GM21786 (cell line): ENCODE measurements at regions not wholly inside any gene's neighbourhood (a gene's known extent, or its start where the extent isn't known, plus 50 kb on each side); places are given as distances from the start of the nearest gene placed in this dataset.

Experiments
- ATAC-seq: cut with Tn5 transposase; IDR thresholded peaks from one replicate; pipeline ENCODE4 v1.9.1; 2021; ENCODE audit not compliant: unreplicated experiment

DNA sequence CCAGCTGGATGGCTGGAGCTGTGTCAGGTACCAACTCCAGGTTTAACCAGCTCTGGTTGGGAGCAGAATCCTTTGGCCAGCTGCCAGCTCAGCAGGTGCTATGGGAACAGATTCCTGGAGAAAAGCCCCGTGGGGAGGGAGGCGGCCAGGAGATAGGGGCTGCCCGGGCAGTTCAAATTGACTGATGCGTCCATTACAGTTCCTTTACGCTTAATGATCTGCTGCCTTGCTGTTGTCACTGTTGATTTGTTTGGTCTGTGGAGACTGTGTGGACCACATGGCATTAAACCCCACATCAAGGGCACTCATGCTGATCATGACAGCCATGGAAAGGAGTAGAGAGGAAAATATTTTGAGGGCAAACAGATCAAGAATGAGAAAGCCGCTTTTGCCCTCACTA, 200.0 kb downstream of the TSN start:
- ATAC-seq: no peak

- no peak for ATAC-seq
Observed at GRCh38 chr2:121955872-121956271, 200.4 kb downstream of the TSN start.

DNA sequence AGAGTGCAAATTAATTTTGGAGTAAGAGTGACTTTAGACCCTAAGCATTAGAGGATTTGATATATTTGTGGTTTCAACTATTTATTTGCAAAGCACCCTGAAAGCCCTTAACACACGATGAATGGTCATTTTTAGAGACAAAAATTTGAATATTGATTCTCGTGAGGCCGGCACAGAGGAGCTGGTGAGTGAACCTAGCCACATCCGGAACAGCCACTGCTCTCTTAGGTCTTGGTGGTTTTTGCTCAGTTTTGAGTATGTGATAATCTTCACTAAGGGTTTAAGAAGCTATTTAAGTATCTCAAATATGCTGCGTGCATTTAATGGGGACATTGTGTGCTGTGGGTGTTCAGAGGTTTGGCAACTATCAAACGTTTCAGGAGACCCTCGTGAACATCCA, 204.8 kb downstream of the TSN start:
- ATAC-seq: peak; percentile 74

GRCh38 chr2:121961761-121962160, 206.3 kb downstream of the TSN start:
- ATAC-seq: no peak

- no peak for ATAC-seq
Observed at GRCh38 chr2:121965661-121966060, 210.2 kb downstream of the TSN start.

DNA sequence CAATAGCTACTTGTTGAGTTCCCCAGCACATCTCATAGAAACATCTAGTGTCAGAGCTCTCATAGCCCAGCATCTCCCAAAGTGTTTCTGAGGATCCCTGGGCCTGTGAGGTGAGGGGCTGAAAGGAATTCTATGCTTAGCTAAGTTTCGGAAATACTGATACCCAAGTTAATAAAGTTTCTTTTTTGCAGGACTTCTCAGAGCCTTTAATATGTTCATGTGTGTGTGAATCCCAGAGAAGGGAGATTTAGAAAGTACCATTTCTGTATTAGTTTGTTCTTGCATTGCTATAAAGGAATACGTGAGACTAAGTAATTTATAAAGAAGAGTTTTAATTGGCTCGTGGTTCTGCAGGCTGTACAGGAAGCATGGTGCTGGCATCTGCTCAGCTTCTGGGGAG, 211.2 kb downstream of the TSN start:
- ATAC-seq: no peak

- ATAC-seq: no peak
Observed at GRCh38 chr2:121969166-121969565, 213.7 kb downstream of the TSN start.

DNA sequence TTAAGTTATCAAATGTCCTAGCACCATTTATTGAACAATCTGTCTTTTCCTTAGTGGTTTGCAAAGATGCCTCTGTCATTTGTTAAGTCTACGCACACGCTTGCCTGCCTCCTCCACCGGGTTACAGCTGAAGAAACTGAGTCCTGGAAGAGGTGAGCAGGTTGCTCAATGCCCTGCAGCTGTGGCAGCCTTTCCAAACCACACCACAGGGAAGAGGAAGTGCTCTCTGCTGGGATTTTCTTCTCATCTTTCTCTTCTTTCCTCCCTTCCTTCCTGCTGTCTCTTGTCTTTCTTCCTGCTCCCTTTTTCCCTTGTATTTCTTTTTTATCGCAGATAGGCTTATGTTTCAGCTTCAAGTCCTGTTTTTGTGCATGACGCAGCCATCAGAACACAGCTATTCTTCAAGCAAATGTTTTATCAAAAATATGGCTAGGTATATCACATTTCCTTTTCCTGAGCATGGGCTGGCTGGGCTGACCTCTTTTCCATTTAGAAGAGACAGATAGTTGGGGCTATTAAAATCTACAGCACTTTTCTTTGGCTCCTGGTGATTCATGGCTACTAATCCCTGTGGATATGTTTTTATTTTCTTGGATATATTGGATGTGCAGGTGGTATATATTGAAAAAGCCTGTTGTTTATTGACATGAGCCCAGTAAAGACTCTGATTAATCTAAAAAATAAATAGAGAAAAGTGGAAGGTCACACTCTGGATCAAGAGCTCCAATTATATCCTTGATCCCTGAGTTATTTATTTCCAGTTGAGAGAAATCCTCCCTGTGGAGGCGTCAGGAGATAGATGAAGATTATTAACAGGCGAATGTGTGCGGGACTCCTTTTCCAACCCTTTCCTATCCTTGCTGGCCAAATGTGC, 214.6 kb downstream of the TSN start:
- ATAC-seq: no peak

DNA sequence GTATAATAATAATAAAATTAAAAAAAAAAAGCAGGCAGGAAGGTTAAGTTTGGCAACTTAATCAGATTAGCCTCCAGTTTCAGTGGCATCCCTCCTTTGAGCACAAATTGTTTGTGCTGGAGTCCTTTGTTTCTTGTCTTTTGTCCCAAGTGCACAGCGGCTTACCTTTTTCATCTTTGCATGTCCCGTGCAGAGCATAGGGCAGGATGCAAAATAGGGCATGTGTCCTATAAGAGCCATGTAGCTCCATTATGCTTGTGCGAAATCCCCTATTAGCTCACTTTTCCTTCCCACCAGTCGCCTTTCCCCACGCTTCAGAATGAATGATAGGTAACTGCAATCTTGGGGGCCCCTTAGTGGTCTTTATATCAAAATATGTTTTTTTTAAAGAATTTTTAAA, 216.8 kb downstream of the TSN start:
- ATAC-seq: no peak

GRCh38 chr2:121974897-121975661, 219.6 kb downstream of the TSN start:
- peak; percentile 98 for ATAC-seq

GRCh38 chr2:121976926-121977325, 221.5 kb downstream of the TSN start:
- no peak for ATAC-seq

DNA sequence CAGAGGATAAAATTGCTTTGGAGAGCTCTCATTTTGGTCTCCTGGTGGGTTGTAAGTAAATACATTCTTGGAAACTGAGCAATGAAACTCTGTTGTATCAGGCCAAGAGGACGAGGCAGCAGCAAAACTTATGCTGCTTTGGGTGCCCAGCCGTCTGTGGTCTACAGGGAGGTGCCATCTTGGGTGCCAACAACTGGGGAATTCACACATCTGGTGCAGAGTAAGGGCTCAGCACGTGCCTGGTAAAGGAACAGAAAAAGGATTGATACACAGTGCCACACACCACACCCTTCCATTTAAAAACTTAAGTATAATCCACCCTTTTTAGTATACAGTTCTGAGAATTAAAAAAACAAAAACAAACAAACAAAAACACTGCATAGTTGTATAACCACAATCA, 221.9 kb downstream of the TSN start:
- ATAC-seq: no peak

- ATAC-seq: no peak
Observed at GRCh38 chr2:121992700-121993099, 237.2 kb downstream of the TSN start.

- ATAC-seq: no peak
Observed at GRCh38 chr2:121993682-121994081, 238.2 kb downstream of the TSN start.

DNA sequence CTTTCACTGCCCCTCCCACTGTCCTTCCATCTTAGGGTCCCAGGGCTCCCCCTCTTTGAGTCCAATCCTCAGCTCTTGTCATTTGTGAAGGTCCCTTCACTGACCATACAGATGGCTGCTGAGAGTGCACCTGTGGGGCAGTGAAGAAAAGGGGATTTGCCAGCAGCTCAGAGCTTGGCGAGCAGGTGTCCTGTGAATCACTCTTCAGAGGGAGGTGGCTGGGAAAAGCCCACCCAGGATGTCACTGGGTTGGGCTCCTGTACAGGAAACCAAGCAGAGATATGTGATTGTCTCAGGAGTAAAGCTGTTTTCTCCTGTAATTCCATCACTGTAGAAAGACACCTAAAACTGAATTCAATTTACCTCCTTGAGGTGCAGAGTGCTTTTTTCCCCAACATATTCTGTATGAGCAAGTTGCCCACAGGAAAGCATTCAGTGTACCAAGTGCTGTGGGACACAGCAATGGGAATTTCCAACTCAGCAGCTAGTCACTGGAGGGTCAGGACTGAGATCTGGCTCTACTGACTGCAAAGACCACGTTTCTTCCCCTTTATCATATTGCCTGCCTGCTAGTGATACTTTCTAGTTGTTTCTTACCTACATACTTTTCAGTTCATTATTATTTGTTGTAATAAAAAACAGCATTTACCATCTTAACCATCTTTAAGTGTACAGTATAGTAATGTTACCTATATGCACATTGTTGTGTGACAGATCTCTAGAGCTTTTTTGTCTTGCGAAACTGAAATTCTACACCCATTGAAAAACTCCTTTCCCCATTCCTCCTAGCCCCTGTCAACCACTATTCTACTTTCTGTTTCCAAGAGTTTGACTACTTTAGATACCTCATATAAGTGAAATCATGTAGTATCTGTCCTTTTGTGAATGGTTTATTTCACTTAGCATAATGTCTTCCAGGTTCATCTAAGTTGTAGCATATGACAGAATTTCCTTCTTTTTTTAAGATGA, 239.1 kb downstream of the TSN start:
- peak; percentile 62 for ATAC-seq

- no peak for ATAC-seq
Observed at GRCh38 chr2:121998751-121999150, 243.3 kb downstream of the TSN start.

DNA sequence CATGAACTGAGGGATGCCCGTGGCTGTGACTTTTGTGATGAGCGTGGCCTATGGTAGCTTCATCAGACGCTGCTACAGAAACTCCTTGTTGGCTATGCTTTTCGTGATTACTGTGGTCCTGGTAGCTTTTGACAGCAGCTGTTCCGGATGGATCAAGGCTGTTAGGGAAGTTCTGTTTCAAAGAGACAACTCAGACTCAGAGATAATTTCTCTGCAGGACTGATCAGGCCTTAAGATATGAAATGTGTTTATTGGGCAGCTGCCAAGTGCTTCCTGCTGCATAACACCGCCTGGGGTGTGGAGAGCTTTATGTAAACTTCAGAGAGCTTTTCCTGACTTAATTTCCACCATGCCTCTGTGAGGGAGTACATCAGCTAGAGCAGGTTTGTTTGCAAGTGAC, 243.8 kb downstream of the TSN start:
- ATAC-seq: no peak

GRCh38 chr2:122000556-122001340, 245.3 kb downstream of the TSN start:
- no peak for ATAC-seq

GRCh38 chr2:122001441-122001874, 246.0 kb downstream of the TSN start:
- ATAC-seq: no peak

DNA sequence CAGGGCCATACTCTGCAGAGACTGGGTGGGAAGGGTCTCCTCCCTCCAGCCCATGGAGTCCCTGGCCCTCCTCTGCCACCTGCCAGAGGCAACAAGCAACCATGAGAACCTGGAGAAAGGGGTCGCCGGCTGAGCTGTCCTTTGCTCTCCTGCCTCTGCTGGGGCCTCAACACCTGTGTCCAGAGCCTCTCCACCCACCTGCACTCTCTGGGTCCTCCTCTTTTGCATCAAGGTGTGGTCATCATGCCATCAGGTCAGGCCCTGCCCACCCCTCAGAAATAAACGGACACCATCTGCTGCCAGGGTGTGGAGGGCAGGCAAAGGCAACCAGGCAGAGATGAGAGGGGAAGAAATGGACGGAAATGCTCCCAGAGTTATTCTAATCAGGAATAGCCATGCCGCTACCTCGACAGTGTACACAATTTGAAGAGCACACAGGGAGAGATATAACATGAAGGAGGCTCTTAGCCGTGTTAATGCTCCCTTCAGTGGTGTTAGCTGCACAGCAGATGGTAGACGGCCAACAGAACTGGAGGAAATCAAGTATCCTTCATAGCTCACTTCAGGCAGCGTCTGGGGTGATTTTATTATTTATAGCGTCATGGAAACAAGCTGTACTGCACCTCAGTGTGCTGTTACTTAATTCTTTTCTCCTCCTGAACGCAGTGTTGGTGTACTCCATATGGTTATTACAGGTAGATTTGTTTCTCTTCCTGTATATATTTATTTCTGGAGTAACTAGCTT, 247.9 kb downstream of the TSN start:
- no peak for ATAC-seq
